ENCODE measurements at regions not wholly inside any gene's neighbourhood (a gene's known extent, or its start where the extent isn't known, plus 50 kb on each side); places are given as distances from the start of the nearest gene placed in this dataset.

DNA sequence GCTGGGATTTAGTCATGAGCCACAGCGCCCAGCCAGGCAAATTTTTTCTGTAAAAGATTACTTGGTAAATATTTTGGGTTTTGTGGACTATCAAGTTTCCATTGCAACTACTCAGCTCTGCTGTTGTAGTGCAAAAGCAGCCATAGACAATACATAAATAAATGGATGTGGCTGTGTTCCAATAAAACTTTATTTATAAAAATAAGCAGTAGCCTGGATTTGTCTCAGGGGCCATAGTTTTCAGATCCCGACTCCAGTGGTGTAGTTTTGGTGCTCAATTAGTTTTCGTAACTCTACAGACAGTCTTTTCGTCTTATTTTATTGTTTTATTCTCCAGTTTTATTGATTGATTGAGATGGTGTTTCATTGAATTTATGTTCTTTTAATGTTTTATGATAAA lies 80.1 kb upstream of the IVNS1ABP start:
- TF ChIP-seq EP300 (IDR thresholded peaks at IDR 0.05) (no peak), TP53 (CRISPR knock-in tag; IDR thresholded peaks at IDR 0.05) (no peak), POLR2A (IDR thresholded peaks at IDR 0.05; ENCODE audit: low read length) (no peak), BHLHE40 (IDR thresholded peaks at IDR 0.05; ENCODE audit: low read depth, low read length) (no peak), MAX (IDR thresholded peaks at IDR 0.05) (no peak), PHF8 (IDR thresholded peaks at IDR 0.05; ENCODE audit: borderline replicate concordance, low read depth) (no peak), CHD4 (IDR thresholded peaks at IDR 0.05; ENCODE audit: borderline replicate concordance) (no peak), RCOR1 (IDR thresholded peaks at IDR 0.05; ENCODE audit: low read depth, low read length) (no peak), RAD21 (conservative IDR thresholded peaks at IDR 0.05 in 1 of 2, IDR thresholded peaks at IDR 0.05 in 1 of 2) (no peak)
- TF ChIP-seq, protein P1, sequence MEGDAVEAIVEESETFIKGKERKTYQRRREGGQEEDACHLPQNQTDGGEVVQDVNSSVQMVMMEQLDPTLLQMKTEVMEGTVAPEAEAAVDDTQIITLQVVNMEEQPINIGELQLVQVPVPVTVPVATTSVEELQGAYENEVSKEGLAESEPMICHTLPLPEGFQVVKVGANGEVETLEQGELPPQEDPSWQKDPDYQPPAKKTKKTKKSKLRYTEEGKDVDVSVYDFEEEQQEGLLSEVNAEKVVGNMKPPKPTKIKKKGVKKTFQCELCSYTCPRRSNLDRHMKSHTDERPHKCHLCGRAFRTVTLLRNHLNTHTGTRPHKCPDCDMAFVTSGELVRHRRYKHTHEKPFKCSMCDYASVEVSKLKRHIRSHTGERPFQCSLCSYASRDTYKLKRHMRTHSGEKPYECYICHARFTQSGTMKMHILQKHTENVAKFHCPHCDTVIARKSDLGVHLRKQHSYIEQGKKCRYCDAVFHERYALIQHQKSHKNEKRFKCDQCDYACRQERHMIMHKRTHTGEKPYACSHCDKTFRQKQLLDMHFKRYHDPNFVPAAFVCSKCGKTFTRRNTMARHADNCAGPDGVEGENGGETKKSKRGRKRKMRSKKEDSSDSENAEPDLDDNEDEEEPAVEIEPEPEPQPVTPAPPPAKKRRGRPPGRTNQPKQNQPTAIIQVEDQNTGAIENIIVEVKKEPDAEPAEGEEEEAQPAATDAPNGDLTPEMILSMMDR (IDR thresholded peaks at IDR 0.05), result no peak
